ENCODE measurements at regions not wholly inside any gene's neighbourhood (a gene's known extent, or its start where the extent isn't known, plus 50 kb on each side); places are given as distances from the start of the nearest gene placed in this dataset.

DNA sequence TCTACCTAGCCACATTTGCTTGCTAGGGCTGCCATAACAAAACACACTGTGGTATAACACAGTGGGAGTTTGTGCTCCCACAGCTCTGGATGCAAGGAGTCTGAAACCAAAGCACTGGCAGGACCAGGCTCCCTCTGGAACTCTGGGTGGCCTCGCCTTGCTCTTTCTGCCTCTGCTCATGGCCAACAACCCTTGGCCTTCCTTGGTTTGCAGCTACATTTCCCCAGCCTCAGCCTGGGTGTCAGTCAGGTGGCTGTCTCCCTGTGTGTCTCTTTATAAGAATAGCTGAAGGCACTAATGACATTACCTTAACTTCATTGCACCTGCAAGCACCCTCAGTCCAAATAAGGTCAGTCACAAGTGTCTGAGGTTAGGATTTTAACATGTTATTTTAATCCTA, 101.0 kb upstream of the IRX2 start:
- no peaks in the 10 kb centered on the region for H3K9me3 ChIP-seq
- DNase-seq: no peak
- H3K27ac ChIP-seq: no peak overlapping the region
- no peak overlapping the region for H3K4me3 ChIP-seq
- no peaks in the 10 kb centered on the region for H3K36me3 ChIP-seq
- intact Hi-C loops (cut with DNase I; ENCODE audit: low total_unique reads): no loop called here
- H3K4me1 ChIP-seq: no peaks in the 10 kb centered on the region
- no peaks in the 10 kb centered on the region for H3K27me3 ChIP-seq
- TF ChIP-seq, protein P1, sequence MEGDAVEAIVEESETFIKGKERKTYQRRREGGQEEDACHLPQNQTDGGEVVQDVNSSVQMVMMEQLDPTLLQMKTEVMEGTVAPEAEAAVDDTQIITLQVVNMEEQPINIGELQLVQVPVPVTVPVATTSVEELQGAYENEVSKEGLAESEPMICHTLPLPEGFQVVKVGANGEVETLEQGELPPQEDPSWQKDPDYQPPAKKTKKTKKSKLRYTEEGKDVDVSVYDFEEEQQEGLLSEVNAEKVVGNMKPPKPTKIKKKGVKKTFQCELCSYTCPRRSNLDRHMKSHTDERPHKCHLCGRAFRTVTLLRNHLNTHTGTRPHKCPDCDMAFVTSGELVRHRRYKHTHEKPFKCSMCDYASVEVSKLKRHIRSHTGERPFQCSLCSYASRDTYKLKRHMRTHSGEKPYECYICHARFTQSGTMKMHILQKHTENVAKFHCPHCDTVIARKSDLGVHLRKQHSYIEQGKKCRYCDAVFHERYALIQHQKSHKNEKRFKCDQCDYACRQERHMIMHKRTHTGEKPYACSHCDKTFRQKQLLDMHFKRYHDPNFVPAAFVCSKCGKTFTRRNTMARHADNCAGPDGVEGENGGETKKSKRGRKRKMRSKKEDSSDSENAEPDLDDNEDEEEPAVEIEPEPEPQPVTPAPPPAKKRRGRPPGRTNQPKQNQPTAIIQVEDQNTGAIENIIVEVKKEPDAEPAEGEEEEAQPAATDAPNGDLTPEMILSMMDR (IDR thresholded peaks at IDR 0.05): no peak
- no peak for TF ChIP-seq POLR2A (IDR thresholded peaks at IDR 0.05)

DNA sequence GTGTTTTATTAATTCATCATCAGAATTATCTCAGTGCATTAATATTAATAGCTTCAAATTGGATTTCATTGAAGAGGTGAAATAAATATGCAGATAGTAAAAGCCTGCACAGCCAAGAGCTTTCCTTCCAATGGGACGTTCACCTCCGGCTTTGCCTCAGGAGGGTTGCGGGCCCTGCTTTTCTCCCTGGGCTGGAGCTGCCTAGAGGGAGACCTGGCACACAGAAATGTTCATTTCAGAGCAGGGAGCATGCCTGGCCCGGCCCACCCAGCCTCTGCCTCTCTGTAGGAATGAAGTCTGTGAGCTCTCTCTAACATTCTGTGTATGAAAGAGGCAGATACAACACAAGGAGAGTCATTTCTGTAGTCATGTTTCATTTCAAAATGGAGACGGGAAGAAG, 100.4 kb upstream of the IRX2 start:
- Histone ChIP-seq H3K9me3 (no peaks in the 10 kb centered on the region), H3K36me3 (no peaks in the 10 kb centered on the region), H3K4me3 (no peak overlapping the region), H3K27me3 (no peaks in the 10 kb centered on the region), H3K27ac (no peak overlapping the region), H3K4me1 (no peaks in the 10 kb centered on the region)
- intact Hi-C loops (cut with DNase I; ENCODE audit: low total_unique reads): no loop called here
- TF ChIP-seq POLR2A (IDR thresholded peaks at IDR 0.05): no peak
- TF ChIP-seq, protein P1 (IDR thresholded peaks at IDR 0.05): no peak
- DNase-seq: no peak

DNA sequence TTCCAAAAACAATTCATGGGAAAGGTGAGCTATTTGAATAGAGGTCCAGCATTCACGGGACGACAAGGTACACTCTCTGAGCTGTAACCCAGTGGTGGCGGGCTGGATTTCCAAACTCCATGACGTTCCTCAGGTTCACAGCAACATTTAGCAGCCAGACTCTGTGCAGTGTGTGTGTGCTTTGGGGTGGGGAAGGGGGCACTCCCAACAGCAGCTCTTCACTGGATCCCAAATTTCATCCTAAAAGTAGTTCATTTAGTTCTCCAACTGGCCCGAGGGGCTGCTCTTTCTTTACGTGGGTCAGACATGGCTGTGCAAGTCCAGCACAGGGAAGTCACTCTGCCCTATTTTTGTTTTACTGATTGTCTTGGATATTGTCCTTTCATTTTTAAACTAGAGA, 98.0 kb upstream of the IRX2 start:
- intact Hi-C loops (cut with DNase I; ENCODE audit: low total_unique reads): no loop called here
- DNase-seq: no peak
- TF ChIP-seq, protein P1 (IDR thresholded peaks at IDR 0.05): no peak
- TF ChIP-seq POLR2A (IDR thresholded peaks at IDR 0.05): no peak

DNA sequence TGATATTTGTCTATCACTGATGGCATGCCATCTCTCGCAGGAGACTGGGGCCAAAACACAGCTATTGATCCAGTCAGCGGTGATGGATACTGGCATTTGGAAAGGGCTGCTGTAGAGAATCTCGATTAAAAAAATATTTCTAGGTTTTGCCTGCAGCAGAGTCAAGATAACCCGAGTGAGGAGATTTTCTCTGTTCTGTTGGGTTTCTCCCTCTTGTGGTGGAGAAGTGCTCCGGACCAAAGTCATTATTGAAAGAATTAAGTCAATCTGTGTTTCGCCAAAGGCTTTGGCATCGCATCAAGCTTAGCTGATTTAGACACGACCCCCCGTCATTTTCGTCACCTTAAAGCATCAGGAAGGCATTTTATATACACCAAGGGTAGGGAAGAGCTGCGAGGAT, 97.1 kb upstream of the IRX2 start:
- intact Hi-C loops (cut with DNase I; ENCODE audit: low total_unique reads): no loop called here
- Histone ChIP-seq H3K36me3 (no peaks in the 10 kb centered on the region), H3K27ac (no peak overlapping the region), H3K27me3 (no peaks in the 10 kb centered on the region), H3K9me3 (no peaks in the 10 kb centered on the region), H3K4me1 (no peaks in the 10 kb centered on the region), H3K4me3 (no peak overlapping the region)
- TF ChIP-seq, protein P1 (IDR thresholded peaks at IDR 0.05): no peak
- no peak for TF ChIP-seq POLR2A (IDR thresholded peaks at IDR 0.05)
- no peak for DNase-seq

More for the DNA sequence above, 98.0 kb upstream of the IRX2 start:
- Histone ChIP-seq H3K27me3 (no peaks in the 10 kb centered on the region), H3K4me3 (no peak overlapping the region), H3K36me3 (no peaks in the 10 kb centered on the region), H3K27ac (no peak overlapping the region), H3K4me1 (no peaks in the 10 kb centered on the region), H3K9me3 (no peaks in the 10 kb centered on the region)

DNA sequence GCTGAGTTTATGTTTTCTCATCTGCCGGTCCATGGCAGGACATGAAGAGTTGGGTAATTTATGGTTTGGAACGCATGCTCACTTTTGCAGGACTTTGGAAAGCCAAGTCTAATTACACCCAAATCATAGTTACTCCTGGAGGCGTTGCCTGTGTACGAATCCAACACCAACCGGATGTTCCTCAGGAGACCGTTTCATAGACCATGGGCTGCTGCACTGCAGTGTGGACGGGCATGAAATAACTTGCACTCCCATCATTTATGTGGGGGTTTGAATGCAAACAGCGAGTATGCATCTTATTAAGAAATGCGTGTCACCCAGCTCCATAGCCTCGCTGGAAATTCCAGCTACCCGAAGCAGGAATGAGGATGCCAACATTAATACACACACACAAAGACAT, 96.1 kb upstream of the IRX2 start:
- no peaks in the 10 kb centered on the region for H3K9me3 ChIP-seq
- no peak overlapping the region for H3K4me3 ChIP-seq
- DNase-seq: no peak
- intact Hi-C loops (cut with DNase I; ENCODE audit: low total_unique reads): no loop called here
- H3K36me3 ChIP-seq: no peaks in the 10 kb centered on the region
- TF ChIP-seq POLR2A (IDR thresholded peaks at IDR 0.05): no peak
- TF ChIP-seq, protein P1 (IDR thresholded peaks at IDR 0.05): no peak
- H3K27ac ChIP-seq: no peak overlapping the region
- H3K27me3 ChIP-seq: no peaks in the 10 kb centered on the region
- H3K4me1 ChIP-seq: no peaks in the 10 kb centered on the region
